Psoas muscle (tissue), 7 donors: ENCODE measurements at regions not wholly inside any gene's neighbourhood (a gene's known extent, or its start where the extent isn't known, plus 50 kb on each side); places are given as distances from the start of the nearest gene placed in this dataset.

ENCODE experiments used
- ATAC-seq, 4 donors: fragments of 200-7000 bp; cut with Tn5 transposase; one replicate each; pipeline ENCODE4 v1.9.1; 2020; ENCODE audit warnings: moderate library complexity in 3 of 4, mild to moderate bottlenecking in 2 of 4
- DNase-seq, 2 donors: peaks; one replicate each; pipeline ENCODE4 v3.0.0-alpha.2; 2020
- H3K27ac ChIP-seq: fragments of 200-600 bp; one replicate; pipeline ENCODE4 v1.8.0; 2022
- H3K27me3 ChIP-seq, 3 donors: fragments of 200-600 bp in 1 of 3; one replicate each; pipeline versions ENCODE4 v1.6.1 to v1.8.0; 2013 to 2022; ENCODE audit warnings: low read length in 2 of 3, mild to moderate bottlenecking in 2 of 3, moderate library complexity in 1 of 3; ENCODE audit not compliant: insufficient read depth in 3 of 3
- H3K36me3 ChIP-seq, 2 donors: fragments of 200-600 bp in 1 of 2; one replicate each; pipeline versions ENCODE4 v1.6.1 to v1.8.0; 2013 to 2022; ENCODE audit warnings: low read depth in 1 of 2, mild to moderate bottlenecking in 1 of 2, moderate library complexity in 1 of 2; ENCODE audit not compliant: insufficient read depth in 1 of 2
- H3K4me1 ChIP-seq: fragments of 200-600 bp; one replicate; pipeline ENCODE4 v1.8.0; 2022
- H3K4me3 ChIP-seq: fragments of 200-600 bp; one replicate; pipeline ENCODE4 v1.8.0; 2022; ENCODE audit warnings: mild to moderate bottlenecking
- H3K9me3 ChIP-seq: fragments of 200-600 bp; one replicate; pipeline ENCODE4 v1.8.0; 2022
- WGBS, 3 donors: extraction: QIAGEN DNeasy Blood & Tissue Kit; methylation state at CpG; one replicate each; pipeline versions ENCODE4 v1.1.6 to v1.1.7; 2013; 5-methylcytosine and 5-hydroxymethylcytosine counted together
- intact Hi-C, 2 donors: fragments of 100-400 bp; cut with DNase I; formaldehyde crosslinking; loops; one replicate each; pipeline versions ENCODE4 v1.11.0 to v1.14.2; 2022
- TF ChIP-seq, protein P1 (sequence below): fragments of 200-600 bp; IDR thresholded peaks from one replicate; pipeline ENCODE4 v1.8.0; 2022; ENCODE audit warnings: antibody characterized with exemption
- donor health status: healthy with polysubstance abuse.
- donor health status: DM: no; HTN: no; CAD: no; lungs with moderate emphysema.
- donor health status: Bipolar disorder and iron deficiency.
- donor health status: healthy.
- donor health status: DM: yes; HTN: yes; CAD: no.
- donor health status: DM: no; HTN: no; CAD: no.
- donor health status: DM: yes; HTN: yes; CAD: no.

DNA sequence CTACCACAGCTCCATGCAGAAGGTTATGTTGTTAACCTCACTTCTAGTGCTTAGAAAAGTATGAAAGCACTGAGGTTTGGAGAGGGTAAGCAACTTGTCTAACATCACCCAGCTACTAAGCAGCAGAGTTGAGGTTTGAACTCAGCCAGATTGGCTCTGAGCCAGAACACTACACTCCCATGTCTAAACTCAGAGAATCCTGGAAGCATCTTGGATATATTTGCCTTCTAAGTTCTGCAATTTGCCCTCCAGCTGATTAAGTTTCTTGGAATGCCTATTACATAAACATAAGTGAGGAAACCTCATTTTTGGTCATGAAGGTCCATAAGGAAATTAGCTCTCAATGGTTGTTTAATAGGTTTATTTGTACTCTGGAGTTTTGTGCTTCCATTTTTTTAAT, 78.1 kb upstream of the PHYHIPL start:
- DNase-seq (peak in 1 of 2 donors; percentile 17), ATAC-seq (no peak)
- no peaks in the 10 kb centered on the region for H3K4me1 ChIP-seq
- no peak overlapping the region for H3K4me3 ChIP-seq
- no peaks in the 10 kb centered on the region for H3K27me3 ChIP-seq
- no peaks in the 10 kb centered on the region for H3K36me3 ChIP-seq
- intact Hi-C loops = no loop called here
- TF ChIP-seq, protein P1, sequence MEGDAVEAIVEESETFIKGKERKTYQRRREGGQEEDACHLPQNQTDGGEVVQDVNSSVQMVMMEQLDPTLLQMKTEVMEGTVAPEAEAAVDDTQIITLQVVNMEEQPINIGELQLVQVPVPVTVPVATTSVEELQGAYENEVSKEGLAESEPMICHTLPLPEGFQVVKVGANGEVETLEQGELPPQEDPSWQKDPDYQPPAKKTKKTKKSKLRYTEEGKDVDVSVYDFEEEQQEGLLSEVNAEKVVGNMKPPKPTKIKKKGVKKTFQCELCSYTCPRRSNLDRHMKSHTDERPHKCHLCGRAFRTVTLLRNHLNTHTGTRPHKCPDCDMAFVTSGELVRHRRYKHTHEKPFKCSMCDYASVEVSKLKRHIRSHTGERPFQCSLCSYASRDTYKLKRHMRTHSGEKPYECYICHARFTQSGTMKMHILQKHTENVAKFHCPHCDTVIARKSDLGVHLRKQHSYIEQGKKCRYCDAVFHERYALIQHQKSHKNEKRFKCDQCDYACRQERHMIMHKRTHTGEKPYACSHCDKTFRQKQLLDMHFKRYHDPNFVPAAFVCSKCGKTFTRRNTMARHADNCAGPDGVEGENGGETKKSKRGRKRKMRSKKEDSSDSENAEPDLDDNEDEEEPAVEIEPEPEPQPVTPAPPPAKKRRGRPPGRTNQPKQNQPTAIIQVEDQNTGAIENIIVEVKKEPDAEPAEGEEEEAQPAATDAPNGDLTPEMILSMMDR = no peak
- H3K27ac ChIP-seq = no peak overlapping the region
- no peaks in the 10 kb centered on the region for H3K9me3 ChIP-seq

DNA sequence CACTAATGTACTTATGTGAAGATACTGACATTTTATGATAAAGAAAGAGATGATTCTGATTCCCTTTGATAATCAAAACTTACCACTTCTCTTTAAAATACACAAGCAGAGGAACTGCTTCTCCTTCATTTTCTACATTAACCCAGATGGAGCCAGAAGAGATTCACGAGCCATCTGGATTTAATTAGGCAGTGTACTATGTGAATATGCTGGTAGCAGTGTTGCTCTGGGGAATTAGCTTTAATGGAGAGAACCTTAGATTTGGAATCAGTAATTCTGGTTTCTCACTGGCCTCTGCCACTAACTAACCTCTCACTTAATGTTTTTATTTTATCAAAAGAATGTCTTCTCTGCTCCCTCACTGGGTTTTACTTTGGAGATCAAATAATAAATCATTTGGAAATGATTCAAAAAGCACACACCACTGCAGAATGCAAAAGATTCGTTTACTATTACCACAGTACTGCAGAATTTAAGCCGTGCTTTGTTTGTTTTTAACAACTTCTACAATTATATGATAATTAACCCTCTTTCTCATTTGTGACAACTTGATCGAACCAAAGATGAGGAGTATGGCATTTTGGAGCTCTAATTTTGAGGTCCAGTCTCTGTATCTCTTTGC, 77.5 kb upstream of the PHYHIPL start:
- TF ChIP-seq, protein P1 = no peak
- DNase-seq (no peak), ATAC-seq (no peak)
- no peaks in the 10 kb centered on the region for H3K27me3 ChIP-seq
- no peaks in the 10 kb centered on the region for H3K9me3 ChIP-seq
- no peaks in the 10 kb centered on the region for H3K4me1 ChIP-seq
- intact Hi-C loops = no loop called here
- no peak overlapping the region for H3K4me3 ChIP-seq
- WGBS, 3 donors = 37 to 51% (median 43%) methylated on average over 4 of the region's 4 CpGs
- no peak overlapping the region for H3K27ac ChIP-seq
- no peaks in the 10 kb centered on the region for H3K36me3 ChIP-seq

DNA sequence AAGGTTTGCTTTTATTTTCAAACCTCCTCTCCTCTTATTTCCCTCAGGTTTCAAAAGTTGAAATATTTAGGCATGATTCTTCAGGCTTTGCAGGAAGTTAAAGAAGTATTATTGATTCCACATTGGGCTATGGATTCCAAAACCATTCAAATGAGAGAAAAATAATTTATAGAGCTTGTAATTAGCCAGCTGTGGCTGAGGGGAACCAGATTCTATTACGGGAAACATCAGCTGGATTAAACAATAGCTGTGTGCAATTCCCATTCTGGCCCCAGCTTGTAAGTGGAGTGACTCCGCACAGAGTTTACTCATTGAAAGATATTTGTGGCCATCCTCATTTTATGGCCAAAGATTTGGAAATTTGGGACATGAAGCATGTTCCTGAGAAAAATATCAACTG, 77.0 kb upstream of the PHYHIPL start:
- H3K4me1 ChIP-seq = no peaks in the 10 kb centered on the region
- no peaks in the 10 kb centered on the region for H3K9me3 ChIP-seq
- no peaks in the 10 kb centered on the region for H3K27me3 ChIP-seq
- intact Hi-C loops = no loop called here
- ATAC-seq = no peak
- H3K4me3 ChIP-seq = no peak overlapping the region
- no peak overlapping the region for H3K27ac ChIP-seq
- H3K36me3 ChIP-seq = no peaks in the 10 kb centered on the region
- TF ChIP-seq, protein P1 = no peak
- no peak for DNase-seq
- 27 to 42% (median 41%) methylated on average over 2 of the region's 2 CpGs for WGBS, 3 donors

DNA sequence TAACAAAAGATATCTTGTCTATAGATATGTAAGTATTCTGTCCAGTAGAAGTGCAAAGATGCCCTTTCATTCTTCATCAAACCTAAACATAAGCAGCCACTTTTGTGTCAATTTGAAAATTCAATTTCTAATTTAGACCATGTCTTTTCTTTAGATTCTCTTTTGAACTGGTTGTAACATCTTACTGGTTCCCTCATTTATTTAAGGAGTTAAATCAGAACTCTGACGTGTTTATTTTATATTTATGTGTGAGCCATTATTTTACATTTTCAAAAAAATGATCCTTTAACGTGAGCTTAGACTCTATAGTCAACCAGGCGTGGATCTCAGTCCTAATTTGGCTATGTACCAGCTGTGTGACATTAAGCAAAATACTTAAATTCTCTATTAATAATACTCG, 74.0 kb upstream of the PHYHIPL start:
- H3K27ac ChIP-seq = no peak overlapping the region
- no peaks in the 10 kb centered on the region for H3K4me1 ChIP-seq
- ATAC-seq (no peak), DNase-seq (no peak)
- TF ChIP-seq, protein P1 = no peak
- H3K27me3 ChIP-seq = no peaks in the 10 kb centered on the region
- WGBS, 3 donors = 88 to 94% (median 90%) methylated on average over 4 of the region's 4 CpGs
- H3K36me3 ChIP-seq = no peaks in the 10 kb centered on the region
- H3K4me3 ChIP-seq = no peak overlapping the region
- H3K9me3 ChIP-seq = no peaks in the 10 kb centered on the region
- intact Hi-C loops = no loop called here

DNA sequence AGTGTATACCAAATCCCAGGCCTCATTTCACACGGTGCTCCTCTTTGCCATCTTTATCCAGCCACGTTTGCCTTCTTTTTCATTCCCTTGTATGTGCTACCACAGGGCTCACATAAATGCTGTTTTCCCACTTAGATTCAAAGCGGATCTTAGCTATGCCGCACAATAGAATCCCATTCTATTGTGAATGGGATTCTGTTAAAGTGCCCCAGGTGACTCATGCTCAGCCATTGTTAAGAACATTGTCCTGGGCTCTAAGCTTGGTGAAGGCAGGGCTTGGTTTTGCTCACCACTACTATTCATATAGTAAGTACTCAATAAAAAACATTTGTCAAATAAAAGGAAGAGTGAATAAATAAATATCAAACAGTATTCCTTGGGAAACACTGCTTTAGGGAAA, 72.3 kb upstream of the PHYHIPL start:
- no peak overlapping the region for H3K4me3 ChIP-seq
- no peaks in the 10 kb centered on the region for H3K27me3 ChIP-seq
- H3K4me1 ChIP-seq = no peaks in the 10 kb centered on the region
- ATAC-seq (no peak), DNase-seq (no peak)
- 85 to 91% (median 87%) methylated on average over 4 of the region's 4 CpGs for WGBS, 3 donors
- H3K9me3 ChIP-seq = no peaks in the 10 kb centered on the region
- H3K27ac ChIP-seq = no peak overlapping the region
- intact Hi-C loops = no loop called here
- TF ChIP-seq, protein P1 = no peak
- H3K36me3 ChIP-seq = no peaks in the 10 kb centered on the region
